ENCODE measurements at regions not wholly inside any gene's neighbourhood (a gene's known extent, or its start where the extent isn't known, plus 50 kb on each side); places are given as distances from the start of the nearest gene placed in this dataset.

GRCh38 chr10:80708185-80708584 lies 170.5 kb downstream of the SH2D4B start:
- TF ChIP-seq POLR2A (IDR thresholded peaks at IDR 0.05) (no peak), EP300 (IDR thresholded peaks at IDR 0.05) (no peak)
